GM20000 (cell line): ENCODE measurements at regions not wholly inside any gene's neighbourhood (a gene's known extent, or its start where the extent isn't known, plus 50 kb on each side); places are given as distances from the start of the nearest gene placed in this dataset.

Experiments used
- DNase-seq: peaks from one replicate; pipeline ENCODE4 v3.0.0; 2012; ENCODE audit warnings: low spot score
- CTCF ChIP-seq: IDR thresholded peaks from 2 replicates; pipeline ENCODE4 v1.5.1; 2012; ENCODE audit warnings: mild to moderate bottlenecking, control low read depth; ENCODE audit errors: extremely low read depth, missing control alignments

DNA sequence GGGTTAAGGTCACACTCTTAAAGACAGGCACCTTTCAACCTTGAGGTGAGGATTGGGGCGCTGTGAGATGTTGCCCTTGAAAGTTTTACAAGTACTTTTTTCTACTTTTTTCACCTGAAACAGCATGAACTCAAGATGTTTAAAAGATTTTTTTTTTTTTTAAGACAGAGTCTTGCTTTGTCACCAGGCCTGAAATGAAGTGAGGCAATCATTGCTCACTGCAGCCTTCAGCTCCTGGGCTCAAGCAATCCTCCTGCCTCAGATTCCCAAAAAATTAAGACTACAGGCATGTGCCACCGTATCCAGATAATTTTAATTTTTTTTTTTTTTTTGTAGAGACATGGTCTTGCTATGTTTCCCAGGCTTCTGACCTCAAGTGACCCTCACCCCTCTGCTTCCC is 243.9 kb downstream of the DIO2 start:
- no peak for TF ChIP-seq CTCF
- DNase-seq = no peak

DNA sequence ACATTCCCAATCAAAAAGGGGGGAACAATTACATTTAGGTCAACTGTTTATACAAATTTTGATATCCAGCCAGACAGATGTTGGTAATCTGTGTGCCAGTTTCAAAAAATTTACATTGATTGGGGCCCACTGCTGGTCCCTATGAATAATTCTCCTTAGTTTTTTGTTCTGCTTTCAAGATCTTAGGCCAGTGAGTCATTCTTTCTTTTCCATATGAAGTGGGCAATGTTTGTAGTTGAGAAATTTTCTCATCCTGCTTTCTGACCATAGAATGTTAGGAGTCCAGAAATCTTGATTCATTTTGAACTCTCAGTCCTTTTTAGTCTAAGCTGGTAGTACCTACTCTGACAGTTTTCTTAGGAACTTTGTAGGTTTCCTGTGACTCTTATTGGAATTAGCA is 244.3 kb downstream of the DIO2 start:
- no peak for TF ChIP-seq CTCF
- DNase-seq = no peak

DNA sequence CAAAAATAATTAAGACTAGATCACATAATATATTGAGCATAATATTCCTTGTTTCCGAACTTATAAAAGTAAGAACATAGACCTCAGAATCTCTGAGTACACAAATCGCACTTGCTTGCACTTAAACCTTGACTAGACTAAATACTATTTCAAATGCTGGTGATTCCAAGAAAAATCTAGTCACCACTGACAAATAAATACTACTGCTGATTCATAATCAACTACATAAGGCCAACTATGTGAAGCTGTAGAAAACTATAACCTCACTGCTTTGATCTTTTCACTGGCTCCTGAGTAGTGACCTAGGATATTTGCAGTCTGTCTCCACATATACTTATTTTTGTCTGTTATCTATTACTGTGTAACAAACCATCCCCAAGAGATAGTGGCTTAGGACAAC is 245.4 kb downstream of the DIO2 start:
- no peak for DNase-seq
- no peak for TF ChIP-seq CTCF

GRCh38 chr14:79961197-79961596 is 250.1 kb downstream of the DIO2 start:
- no peak for TF ChIP-seq CTCF

DNA sequence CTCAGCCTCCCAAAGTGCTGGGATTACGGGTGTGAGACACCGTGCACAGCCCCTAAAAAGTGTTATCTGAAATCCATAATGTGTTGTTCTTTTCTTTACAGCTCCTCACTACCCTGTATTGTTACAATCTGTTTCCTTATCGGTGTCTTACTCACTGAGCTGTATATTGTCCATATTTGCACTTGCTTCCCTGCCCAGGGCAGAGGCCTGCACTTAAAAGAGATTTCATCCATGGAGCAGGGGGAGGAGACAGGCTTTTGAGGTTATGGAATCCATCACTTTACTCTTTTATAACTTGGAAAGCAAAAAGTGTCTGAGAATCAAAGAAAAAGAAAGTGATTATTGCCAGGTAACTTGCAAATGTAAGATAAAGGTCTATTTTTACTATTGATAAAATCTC is 251.0 kb downstream of the DIO2 start:
- TF ChIP-seq CTCF = no peak
- DNase-seq = no peak

More at GRCh38 chr14:79961197-79961596, 250.1 kb downstream of the DIO2 start:
- DNase-seq = no peak

DNA sequence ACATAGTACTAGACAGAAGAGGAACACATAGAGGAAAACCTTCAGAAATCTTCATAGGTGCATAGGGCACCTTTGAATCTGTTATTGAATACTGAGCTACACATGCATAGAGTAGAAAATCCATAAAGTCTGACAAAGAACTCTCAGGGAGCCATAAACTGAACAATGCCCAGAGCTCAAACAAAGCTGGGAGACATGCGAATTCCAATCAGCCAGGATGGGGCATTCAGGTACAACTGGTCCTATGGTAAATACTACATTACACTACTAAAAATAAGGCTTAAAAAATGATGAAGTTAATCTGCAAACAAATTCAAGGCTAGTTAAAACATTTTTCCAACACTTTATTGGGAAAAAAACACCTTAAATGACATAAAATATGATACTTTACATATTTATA is 259.7 kb downstream of the DIO2 start:
- DNase-seq = no peak
- no peak for TF ChIP-seq CTCF

DNA sequence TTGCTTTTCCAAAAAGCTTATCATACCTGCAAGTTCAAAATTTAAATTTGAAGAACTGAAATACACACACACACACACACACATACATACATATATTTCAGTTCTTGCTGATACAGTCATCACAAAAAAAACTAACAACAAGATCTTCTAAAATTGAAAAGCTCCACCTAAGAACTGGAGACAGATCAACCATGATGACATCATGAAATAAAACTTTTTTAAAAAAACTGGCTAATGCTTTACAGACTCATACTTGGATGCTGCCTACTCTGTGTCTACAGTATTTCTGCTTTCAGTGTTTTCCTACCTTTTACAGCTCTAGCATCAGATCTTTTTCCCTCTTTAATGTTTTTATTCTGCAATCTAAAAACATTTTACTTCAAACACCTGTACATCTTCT is 261.4 kb downstream of the DIO2 start:
- no peak for TF ChIP-seq CTCF

More for the DNA sequence above, 261.4 kb downstream of the DIO2 start:
- no peak for DNase-seq
